NCI-H2081 (cell line): ENCODE measurements at regions not wholly inside any gene's neighbourhood (a gene's known extent, or its start where the extent isn't known, plus 50 kb on each side); places are given as distances from the start of the nearest gene placed in this dataset.
A peak's percentile ranks its signal among the peaks of the same experiment; 100 is the strongest.

Experiments used
- DNase-seq, 2 experiments: peaks; one replicate each; lab custom pipeline; 2025; lab: John Stamatoyannopoulos, UW

- DNase-seq = no peak
Observed at GRCh38 chr12:126602612-126603011, 1537.4 kb downstream of the AACS start.

DNA sequence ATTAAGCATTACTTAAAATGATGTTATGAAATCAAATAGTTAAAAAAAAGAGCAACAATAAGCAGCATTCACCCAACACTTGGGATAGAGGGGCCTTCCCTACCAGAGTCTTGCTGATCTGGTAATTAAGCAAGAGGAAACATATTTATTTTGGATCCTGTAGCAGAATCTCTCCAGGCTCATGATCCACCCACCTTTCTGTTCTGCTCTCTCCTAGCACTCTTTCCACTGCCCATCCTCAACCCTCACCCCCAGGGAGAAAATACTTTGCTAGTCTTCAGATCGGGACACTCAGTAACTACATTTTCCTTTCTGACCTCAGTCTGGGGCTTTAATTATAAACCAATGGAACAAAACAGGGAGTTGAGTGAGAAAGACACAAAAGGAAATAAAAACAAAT, 1541.9 kb downstream of the AACS start:
- DNase-seq = no peak

GRCh38 chr12:126607867-126608266, 1542.6 kb downstream of the AACS start:
- DNase-seq = no peak

GRCh38 chr12:126608607-126609175, 1543.5 kb downstream of the AACS start:
- no peak for DNase-seq

DNA sequence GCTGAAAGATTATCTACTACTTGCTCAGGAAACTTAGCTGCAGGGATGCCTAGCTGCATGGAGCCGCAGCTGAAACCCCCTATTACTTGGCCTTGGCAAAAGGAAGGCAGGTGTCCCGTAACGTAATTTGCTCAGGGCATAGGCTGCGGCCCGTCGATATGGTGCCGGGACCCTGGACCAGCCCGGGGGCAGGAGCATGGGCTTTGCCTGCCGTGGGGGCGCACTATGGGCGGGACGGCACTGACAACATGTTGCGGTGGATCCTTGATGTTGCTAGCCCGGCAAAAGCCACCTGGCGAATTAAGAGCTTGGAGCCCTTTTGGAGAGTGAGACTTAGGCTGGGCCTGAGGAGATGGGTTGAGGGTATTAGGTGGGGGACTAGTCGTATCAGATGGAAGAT, 1551.2 kb downstream of the AACS start:
- no peak for DNase-seq

- no peak for DNase-seq
Observed at GRCh38 chr12:126617312-126617711, 1552.1 kb downstream of the AACS start.

DNA sequence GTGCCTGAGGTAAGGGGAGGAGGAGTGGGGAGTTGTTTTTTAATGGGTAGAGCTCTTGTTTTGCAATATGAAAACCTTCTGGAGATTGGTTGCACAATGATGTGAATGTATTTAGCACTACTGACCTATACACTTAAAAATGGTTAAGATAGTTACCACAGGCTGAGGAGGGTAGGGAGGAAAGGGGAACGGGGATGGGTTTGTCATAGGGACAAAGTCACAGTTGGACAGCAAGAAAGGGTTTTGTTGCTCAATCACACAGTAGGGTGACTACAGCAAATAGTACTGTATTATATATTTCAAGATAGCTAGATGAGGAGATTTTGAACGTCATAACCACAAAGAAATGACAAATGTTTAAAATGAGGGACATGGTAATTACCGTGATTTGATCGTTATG, 1562.4 kb downstream of the AACS start:
- peak; percentile 52 to 91 for DNase-seq

- DNase-seq = no peak
Observed at GRCh38 chr12:126636821-126637220, 1571.6 kb downstream of the AACS start.

DNA sequence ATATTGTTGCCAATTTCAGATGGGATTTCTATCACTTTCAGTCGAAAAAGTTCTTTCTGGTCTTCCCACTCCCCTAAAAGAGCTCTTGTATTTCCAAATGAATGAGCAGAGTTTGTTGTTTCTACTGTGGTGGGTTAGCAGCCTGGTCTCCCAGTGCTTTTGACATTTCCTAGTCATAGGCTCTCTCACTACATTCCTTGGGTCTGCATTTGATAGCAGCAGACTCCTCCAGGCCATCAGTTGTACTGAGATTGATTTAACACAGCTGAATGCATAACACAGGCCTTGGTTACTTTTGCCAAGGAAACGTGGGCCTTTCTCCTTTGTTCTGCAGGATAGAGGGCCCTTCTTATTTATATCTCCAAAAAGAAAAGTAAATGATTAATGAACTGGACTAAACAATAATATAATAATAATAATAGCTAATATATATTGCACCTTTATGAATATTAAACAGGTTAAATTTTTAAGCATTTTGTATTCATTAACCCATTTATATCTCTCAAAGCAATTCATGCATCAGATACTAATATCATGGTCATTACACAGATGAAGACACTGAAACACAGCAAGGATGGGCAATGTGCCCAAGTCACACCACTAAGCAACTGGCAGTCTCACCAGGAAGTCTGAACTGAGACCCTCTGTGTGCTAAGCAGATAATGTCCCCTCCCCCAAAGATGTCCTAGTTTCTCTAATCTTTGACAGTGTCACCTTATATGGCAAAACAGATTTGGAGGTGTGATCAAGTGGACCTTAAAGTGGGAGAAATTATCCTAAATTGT, 1579.2 kb downstream of the AACS start:
- no peak for DNase-seq

DNA sequence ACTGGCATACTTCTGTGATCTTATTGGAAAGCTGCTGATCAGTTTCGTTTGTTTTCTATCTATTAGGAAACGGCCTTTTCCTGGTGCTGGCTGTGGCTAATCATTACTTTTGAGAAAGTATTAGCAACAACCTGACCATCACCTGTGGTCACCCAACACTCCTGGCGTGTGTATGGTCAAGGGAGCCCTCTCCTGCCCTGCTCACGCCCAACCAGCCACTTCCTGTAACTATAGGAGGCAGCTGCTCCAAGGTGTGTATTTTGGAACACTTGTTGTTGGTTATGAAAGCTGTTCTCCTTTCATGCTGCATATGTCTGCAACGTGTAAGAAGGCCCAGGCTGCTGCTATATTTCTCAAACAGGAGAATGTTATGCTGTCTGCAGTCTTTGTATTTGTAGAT, 1582.8 kb downstream of the AACS start:
- no peak for DNase-seq

DNA sequence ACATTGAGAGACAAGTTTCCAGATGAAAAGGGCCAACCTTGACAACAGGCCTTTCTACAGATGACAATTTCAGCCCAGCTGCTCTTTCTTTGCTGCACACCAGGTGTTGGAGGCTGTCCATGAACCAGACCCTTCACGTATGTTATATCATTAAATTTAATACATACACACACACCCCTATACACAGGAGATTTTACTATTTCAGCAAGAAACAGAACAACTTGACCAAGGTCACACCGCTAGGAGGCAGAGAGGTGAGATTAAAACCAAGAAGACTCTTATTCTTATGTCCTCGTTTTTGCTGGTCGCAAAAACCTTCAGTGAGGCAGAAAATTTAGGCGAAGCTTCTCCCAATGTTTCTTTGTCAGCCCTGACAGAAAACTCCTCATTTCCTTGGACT, 1585.9 kb downstream of the AACS start:
- DNase-seq = no peak

DNA sequence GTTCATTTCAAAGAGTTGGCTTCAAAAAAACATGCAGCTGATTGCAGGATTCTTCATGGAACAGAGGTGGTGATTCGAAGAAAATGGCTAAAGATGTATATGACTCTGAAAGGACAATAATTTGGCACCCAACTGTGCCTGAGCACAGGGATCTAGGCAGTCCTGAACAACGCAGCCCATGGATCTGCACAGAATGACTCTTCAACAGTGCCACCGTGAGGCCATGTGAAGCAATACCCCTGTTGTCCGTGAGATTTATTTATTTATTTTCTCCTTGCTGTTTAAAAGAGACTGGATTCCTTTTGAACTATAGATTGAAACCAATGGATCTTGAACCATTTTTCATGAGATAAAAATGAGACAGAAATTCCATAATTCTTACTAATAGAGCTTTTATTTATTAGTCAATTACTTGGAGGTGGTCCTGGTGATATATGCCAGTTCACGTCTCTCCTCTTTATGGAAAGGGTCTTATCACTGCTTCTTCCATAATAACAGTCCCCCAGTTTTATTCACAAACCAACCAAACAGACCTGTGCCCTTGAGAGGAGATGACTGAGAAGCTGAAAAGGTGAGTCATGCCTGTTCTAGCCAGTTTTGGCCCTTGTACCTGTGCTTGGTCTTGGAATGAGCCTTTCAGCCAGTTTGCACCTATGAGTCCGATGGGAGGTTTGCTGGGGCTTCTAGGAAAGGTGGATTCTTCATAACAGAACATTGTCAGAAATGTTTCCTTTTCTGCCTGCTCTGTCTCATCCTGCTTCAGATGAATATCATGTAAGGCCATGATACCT, 1598.3 kb downstream of the AACS start:
- peak; percentile 57 to 75 for DNase-seq

DNA sequence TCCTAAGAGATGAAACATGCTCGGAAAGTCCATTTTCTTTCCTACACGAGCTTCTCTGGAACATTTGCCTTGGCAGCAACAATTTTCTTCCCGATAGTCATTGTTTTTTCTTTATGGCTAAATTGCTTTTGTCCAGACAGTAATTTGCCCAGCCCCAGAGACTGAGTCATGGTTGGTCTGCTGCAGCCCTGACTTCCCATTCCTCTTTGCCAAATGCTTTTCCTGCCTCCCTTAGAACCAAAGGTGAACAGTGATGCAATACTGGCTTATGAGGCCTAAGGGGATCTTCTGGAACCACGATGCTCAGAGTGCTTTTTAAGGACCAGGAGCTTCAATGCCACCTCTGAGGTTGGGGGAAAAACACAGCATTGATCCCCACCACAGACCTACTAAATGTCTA, 1599.6 kb upstream of the TMEM132C start:
- DNase-seq = no peak

- DNase-seq = no peak
Observed at GRCh38 chr12:126668538-126668937, 1598.4 kb upstream of the TMEM132C start.

DNA sequence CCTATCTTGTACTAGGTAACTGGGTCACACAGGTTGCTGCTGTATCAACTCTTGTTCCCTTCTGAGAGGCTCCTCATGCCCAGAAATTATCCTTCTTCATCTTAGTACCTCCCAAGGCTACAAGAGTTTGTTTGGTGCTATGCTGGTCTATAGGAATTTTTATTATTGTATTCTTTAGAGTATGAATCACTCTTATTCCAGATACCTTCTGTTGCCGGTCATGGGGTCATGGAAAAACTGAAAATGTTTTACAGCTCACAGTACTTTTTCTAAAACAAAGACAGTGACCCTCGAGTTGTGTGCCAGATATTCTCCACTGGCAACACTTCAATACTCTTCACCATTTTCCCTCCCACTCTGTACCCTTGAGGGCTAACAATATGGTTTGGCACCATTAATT, 1598.0 kb upstream of the TMEM132C start:
- no peak for DNase-seq

- peak in 1 of 2 experiments; percentile 45 for DNase-seq
Observed at GRCh38 chr12:126676434-126676833, 1590.5 kb upstream of the TMEM132C start.

- DNase-seq = no peak
Observed at GRCh38 chr12:126681676-126682075, 1585.3 kb upstream of the TMEM132C start.

GRCh38 chr12:126684703-126685102, 1582.3 kb upstream of the TMEM132C start:
- DNase-seq = no peak

GRCh38 chr12:126685636-126686035, 1581.3 kb upstream of the TMEM132C start:
- DNase-seq = no peak

DNA sequence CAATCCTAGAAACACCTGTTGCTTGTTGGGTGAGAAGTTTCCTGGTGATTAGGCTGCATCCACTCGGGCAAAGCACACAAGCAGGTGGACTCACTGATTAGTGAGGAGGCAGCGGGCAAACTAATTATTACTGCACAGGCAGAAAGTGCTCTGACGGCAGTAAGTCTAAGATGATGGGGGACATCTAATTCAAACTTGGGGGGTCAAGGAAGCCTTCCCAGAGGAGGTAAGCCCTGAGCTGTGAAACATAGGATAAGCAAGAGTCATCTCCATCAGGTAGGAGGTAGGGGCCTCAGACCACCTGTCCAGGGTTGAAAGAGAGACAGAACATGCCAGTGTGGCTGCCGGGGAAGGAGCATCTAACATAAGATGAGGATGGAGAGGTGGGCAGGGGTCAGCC, 1578.4 kb upstream of the TMEM132C start:
- DNase-seq = no peak

DNA sequence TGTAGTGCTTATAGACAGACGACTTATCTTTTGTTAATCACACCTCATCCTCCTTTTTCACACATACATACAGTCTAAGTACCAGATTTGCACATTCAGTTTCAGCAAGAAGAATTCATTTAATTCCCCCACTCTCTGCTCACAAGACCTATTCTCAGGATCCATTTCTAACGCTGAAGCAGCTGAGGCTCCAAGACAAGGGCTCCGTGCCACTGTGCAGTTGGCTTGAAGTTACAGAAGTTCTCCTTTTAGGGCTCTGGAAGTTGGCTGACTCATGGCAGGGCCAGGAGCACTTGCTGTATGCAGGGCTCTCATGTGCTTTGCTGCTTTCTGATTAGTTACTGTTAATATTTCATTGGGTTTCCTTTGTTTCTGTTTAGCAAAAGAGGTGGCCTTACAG, 1566.9 kb upstream of the TMEM132C start:
- no peak for DNase-seq

- no peak for DNase-seq
Observed at GRCh38 chr12:126704609-126705008, 1562.4 kb upstream of the TMEM132C start.

GRCh38 chr12:126706300-126706699, 1560.7 kb upstream of the TMEM132C start:
- no peak for DNase-seq
